H1 (cell line): ENCODE measurements at regions not wholly inside any gene's neighbourhood (a gene's known extent, or its start where the extent isn't known, plus 50 kb on each side); places are given as distances from the start of the nearest gene placed in this dataset.

Experiments
- CTCF ChIP-seq, 3 experiments: IDR thresholded peaks; 1 replicate in 2 of 3; 2 replicates in 1 of 3; pipeline versions ENCODE4 v1.5.1 to v1.6.1; 2011; ENCODE audit warnings: low read length in 3 of 3, mild to moderate bottlenecking in 3 of 3, inconsistent platforms in 2 of 3, low read depth in 1 of 3, moderate library complexity in 1 of 3; ENCODE audit not compliant: insufficient read depth in 1 of 3; ENCODE audit errors: control extremely low read depth in 1 of 3
- EP300 ChIP-seq, 2 experiments: IDR thresholded peaks; 1 replicate in 1 of 2; 2 replicates in 1 of 2; pipeline ENCODE4 v1.6.1; 2011 to 2012; ENCODE audit warnings: low read depth in 2 of 2, low read length in 2 of 2, mild to moderate bottlenecking in 2 of 2, borderline replicate concordance in 1 of 2, inconsistent platforms in 1 of 2, moderate library complexity in 1 of 2
- EZH2 ChIP-seq: fragments of 200-600 bp; sonication (generic); IDR thresholded peaks from 2 replicates; pipeline ENCODE4 v1.7.1; 2012; ENCODE audit warnings: low read depth, mild to moderate bottlenecking, moderate library complexity, low read length, inconsistent platforms; ENCODE audit not compliant: severe bottlenecking
- GABPA ChIP-seq: IDR thresholded peaks from 2 replicates; pipeline ENCODE4 v1.6.1; 2011; ENCODE audit warnings: mild to moderate bottlenecking, low read length, moderate library complexity, borderline replicate concordance; ENCODE audit not compliant: insufficient read depth
- GTF2F1 ChIP-seq: IDR thresholded peaks from 2 replicates; pipeline ENCODE4 v1.6.1; 2012; ENCODE audit warnings: low read depth, low read length, improper control_type of control experiment, borderline replicate concordance
- HDAC6 ChIP-seq: IDR thresholded peaks from one replicate; pipeline ENCODE4 v1.7.1; 2012; ENCODE audit warnings: low read depth, mild to moderate bottlenecking, inconsistent platforms, low read length, moderate library complexity
- JUND ChIP-seq: IDR thresholded peaks from 2 replicates; pipeline ENCODE4 v1.6.1; 2011; ENCODE audit warnings: mild to moderate bottlenecking, improper control_type of control experiment, low read length
- KDM4A ChIP-seq: IDR thresholded peaks from one replicate; pipeline ENCODE4 v1.7.1; 2012; ENCODE audit warnings: low read depth, mild to moderate bottlenecking, moderate library complexity, low read length, inconsistent platforms; ENCODE audit not compliant: severe bottlenecking
- POLR2A ChIP-seq, 2 experiments: IDR thresholded peaks; 1 replicate in 1 of 2; 2 replicates in 1 of 2; pipeline ENCODE4 v1.6.1; 2011; ENCODE audit warnings: low read depth in 2 of 2, low read length in 2 of 2, mild to moderate bottlenecking in 2 of 2; ENCODE audit errors: control extremely low read depth in 1 of 2
- POLR2AphosphoS5 ChIP-seq: IDR thresholded peaks from 2 replicates; pipeline ENCODE4 v1.6.1; 2011; ENCODE audit warnings: low read depth, low read length
- RAD21 ChIP-seq, 2 experiments: IDR thresholded peaks in 1 of 2; conservative IDR thresholded peaks in 1 of 2; 2 replicates each; pipeline ENCODE4 v1.6.1; 2011; ENCODE audit warnings: low read depth in 2 of 2, low read length in 2 of 2, improper control_type of control experiment in 1 of 2, inconsistent platforms in 1 of 2, mild to moderate bottlenecking in 1 of 2, moderate library complexity in 1 of 2
- SUZ12 ChIP-seq: fragments of 200-600 bp; sonication (generic); IDR thresholded peaks from 2 replicates; pipeline ENCODE4 v1.6.1; 2012; ENCODE audit warnings: mild to moderate bottlenecking, inconsistent platforms, low read length, moderate library complexity, mixed read lengths

GRCh38 chrX:110558406-110558805 lies 199.8 kb downstream of the RTL9 start:
- TF ChIP-seq CTCF (IDR thresholded peaks at IDR 0.05; ENCODE audit: control extremely low read depth in 1 of 3, insufficient read depth in 1 of 3, low read depth in 1 of 3, low read length in 3 of 3): no peak
- no peak for TF ChIP-seq JUND
- TF ChIP-seq EZH2: no peak
- TF ChIP-seq SUZ12: no peak
- TF ChIP-seq KDM4A: no peak
- no peak for TF ChIP-seq POLR2AphosphoS5
- no peak for TF ChIP-seq GABPA
- TF ChIP-seq RAD21 (IDR thresholded peaks at IDR 0.05 in 1 of 2, conservative IDR thresholded peaks at IDR 0.05 in 1 of 2; ENCODE audit: low read depth in 2 of 2, low read length in 2 of 2): no peak
- no peak for TF ChIP-seq POLR2A (IDR thresholded peaks at IDR 0.05; ENCODE audit: control extremely low read depth in 1 of 2, low read depth in 2 of 2, low read length in 2 of 2)
- no peak for TF ChIP-seq HDAC6
- no peak for TF ChIP-seq EP300 (IDR thresholded peaks at IDR 0.05; ENCODE audit: borderline replicate concordance in 1 of 2, low read depth in 2 of 2, low read length in 2 of 2)
- TF ChIP-seq GTF2F1: no peak
